ENCODE measurements at regions not wholly inside any gene's neighbourhood (a gene's known extent, or its start where the extent isn't known, plus 50 kb on each side); places are given as distances from the start of the nearest gene placed in this dataset.

GRCh38 chr10:120960725-120961124 lies 109.6 kb downstream of the WDR11 start:
- no peak for TF ChIP-seq POLR2A (IDR thresholded peaks at IDR 0.05)
- TF ChIP-seq CTCF (IDR thresholded peaks at IDR 0.05) = no peak
- TF ChIP-seq EP300 (IDR thresholded peaks at IDR 0.05) = no peak
- TF ChIP-seq POLR2AphosphoS5 (IDR thresholded peaks at IDR 0.05) = no peak

All from stomach (tissue), 4 donors.